RWPE2 (cell line): ENCODE measurements at regions not wholly inside any gene's neighbourhood (a gene's known extent, or its start where the extent isn't known, plus 50 kb on each side); places are given as distances from the start of the nearest gene placed in this dataset.

Source experiments
- ATAC-seq: fragments of 200-7000 bp; cut with Tn5 transposase; 3 replicates; pipeline ENCODE4 v1.9.1; 2021; ENCODE audit warnings: low read depth
- DNase-seq: peaks from one replicate; pipeline ENCODE4 v3.0.0-alpha.2; 2020; ENCODE audit warnings: low spot score
- H3K27ac ChIP-seq: fragments of 450-650 bp; 2 replicates; pipeline ENCODE4 v1.5.1; 2017; ENCODE audit warnings: mild to moderate bottlenecking; ENCODE audit not compliant: poor library complexity, severe bottlenecking
- H3K27me3 ChIP-seq: fragments of 250-450 bp; sonication (Bioruptor Pico); 2 replicates; pipeline ENCODE4 v1.5.1; 2021; ENCODE audit warnings: mild to moderate bottlenecking, moderate library complexity; ENCODE audit not compliant: insufficient read depth, poor library complexity, severe bottlenecking
- H3K36me3 ChIP-seq: fragments of 250-450 bp; sonication (Bioruptor Pico); 2 replicates; pipeline ENCODE4 v1.5.1; 2020; ENCODE audit warnings: low read depth, mild to moderate bottlenecking, moderate library complexity
- H3K4me1 ChIP-seq: fragments of 250-450 bp; sonication (Bioruptor Pico); 2 replicates; pipeline ENCODE4 v1.5.1; 2021; ENCODE audit warnings: mild to moderate bottlenecking, moderate library complexity; ENCODE audit not compliant: insufficient read depth, poor library complexity, severe bottlenecking
- H3K4me3 ChIP-seq: fragments of 250-450 bp; sonication (Bioruptor Pico); 2 replicates; pipeline ENCODE4 v1.5.1; 2021; ENCODE audit warnings: mild to moderate bottlenecking, moderate library complexity; ENCODE audit not compliant: severe bottlenecking
- H3K9me3 ChIP-seq: fragments of 250-450 bp; sonication (Bioruptor Pico); 2 replicates; pipeline ENCODE4 v1.5.1; 2021; ENCODE audit warnings: mild to moderate bottlenecking, moderate library complexity; ENCODE audit not compliant: severe bottlenecking
- CTCF ChIP-seq: fragments of 450-650 bp; IDR thresholded peaks from one replicate; pipeline ENCODE4 v1.5.1; 2017; ENCODE audit warnings: mild to moderate bottlenecking, moderate library complexity; ENCODE audit not compliant: poor library complexity, severe bottlenecking

GRCh38 chr6:1491025-1491424 is 101.6 kb downstream of the FOXF2 start:
- Histone ChIP-seq H3K4me1 (peaks cover 6% of the 10 kb centered on the region), H3K9me3 (no peaks in the 10 kb centered on the region), H3K27me3 (no peaks in the 10 kb centered on the region), H3K27ac (no peak overlapping the region), H3K4me3 (no peak overlapping the region), H3K36me3 (no peaks in the 10 kb centered on the region)
- no peak for ATAC-seq
- no peak for DNase-seq
- no peak for TF ChIP-seq CTCF

GRCh38 chr6:1491591-1492319 is 102.4 kb downstream of the FOXF2 start:
- no peak overlapping the region for H3K4me3 ChIP-seq
- H3K36me3 ChIP-seq: no peaks in the 10 kb centered on the region
- no peak overlapping the region for H3K27ac ChIP-seq
- H3K9me3 ChIP-seq: no peaks in the 10 kb centered on the region
- no peak for DNase-seq
- no peak for TF ChIP-seq CTCF
- no peak for ATAC-seq
- no peaks in the 10 kb centered on the region for H3K4me1 ChIP-seq
- no peaks in the 10 kb centered on the region for H3K27me3 ChIP-seq

- H3K27me3 ChIP-seq: no peaks in the 10 kb centered on the region
- DNase-seq: no peak
- H3K4me1 ChIP-seq: no peaks in the 10 kb centered on the region
- no peak for ATAC-seq
- no peak overlapping the region for H3K4me3 ChIP-seq
- H3K27ac ChIP-seq: no peak overlapping the region
- H3K36me3 ChIP-seq: no peaks in the 10 kb centered on the region
- H3K9me3 ChIP-seq: no peaks in the 10 kb centered on the region
- no peak for TF ChIP-seq CTCF
These were observed 105.3 kb downstream of the FOXF2 start for GRCh38 chr6:1494671-1495070.

GRCh38 chr6:1495344-1495743 is 106.0 kb downstream of the FOXF2 start:
- no peak for TF ChIP-seq CTCF
- H3K36me3 ChIP-seq: no peaks in the 10 kb centered on the region
- DNase-seq (no peak), ATAC-seq (no peak)
- H3K4me3 ChIP-seq: no peak overlapping the region
- no peaks in the 10 kb centered on the region for H3K9me3 ChIP-seq
- H3K27me3 ChIP-seq: no peaks in the 10 kb centered on the region
- H3K27ac ChIP-seq: no peak overlapping the region
- no peaks in the 10 kb centered on the region for H3K4me1 ChIP-seq

- Histone ChIP-seq H3K27me3 (no peaks in the 10 kb centered on the region), H3K27ac (no peak overlapping the region), H3K36me3 (no peaks in the 10 kb centered on the region), H3K9me3 (no peaks in the 10 kb centered on the region), H3K4me1 (no peaks in the 10 kb centered on the region), H3K4me3 (no peak overlapping the region)
- ATAC-seq (no peak), DNase-seq (no peak)
- no peak for TF ChIP-seq CTCF
These were observed 106.7 kb downstream of the FOXF2 start for GRCh38 chr6:1496092-1496491.
